ENCODE measurements at regions not wholly inside any gene's neighbourhood (a gene's known extent, or its start where the extent isn't known, plus 50 kb on each side); places are given as distances from the start of the nearest gene placed in this dataset.
A peak's percentile ranks its signal among the peaks of the same experiment; 100 is the strongest.

GRCh38 chr6:14365393-14365792, 247.8 kb downstream of the CD83 start:
- no peak for DNase-seq (ENCODE audit: low spot score)

DNA sequence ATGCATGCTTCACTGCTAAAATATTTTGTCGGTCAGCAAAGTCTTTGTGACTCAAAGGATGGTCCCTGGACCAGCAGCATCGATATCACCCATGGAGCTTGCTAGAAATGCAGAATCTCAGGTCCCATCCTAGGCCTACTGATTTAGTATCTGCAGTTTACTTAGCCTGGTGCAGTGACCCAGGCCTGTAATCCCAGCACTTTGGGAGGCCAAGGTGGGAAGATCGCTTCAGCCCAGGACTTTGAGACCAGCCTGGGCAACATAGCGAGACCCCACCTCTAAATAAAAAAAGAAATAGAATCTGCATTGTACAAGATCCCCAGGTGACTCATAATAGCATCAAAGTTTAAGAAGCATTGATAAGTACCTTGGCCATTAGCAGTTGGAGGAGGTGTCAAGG, 248.7 kb downstream of the CD83 start:
- no peak for DNase-seq (ENCODE audit: low spot score)

DNA sequence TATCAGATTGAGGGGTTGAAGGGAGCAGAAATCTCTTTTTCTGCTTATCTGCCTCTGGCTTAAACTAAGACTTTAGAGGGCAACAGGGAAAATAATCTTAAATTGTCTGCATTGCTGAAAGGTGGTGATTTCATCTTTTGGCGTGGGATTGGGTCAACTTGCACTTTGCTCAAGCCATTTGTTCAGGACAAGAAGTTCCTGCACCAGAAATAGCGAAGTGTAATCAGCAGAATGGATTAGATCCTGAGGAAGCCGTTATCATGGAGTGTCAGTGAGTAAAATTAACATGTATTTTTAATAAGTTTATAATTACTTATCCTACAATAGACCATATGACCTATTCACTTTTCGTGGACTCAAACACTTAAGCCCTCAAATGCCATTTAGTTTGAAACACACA, 249.3 kb downstream of the CD83 start:
- DNase-seq (ENCODE audit: low spot score) = no peak

- no peak for DNase-seq (ENCODE audit: low spot score)
Observed at GRCh38 chr6:14367296-14367695, 249.7 kb downstream of the CD83 start.

DNA sequence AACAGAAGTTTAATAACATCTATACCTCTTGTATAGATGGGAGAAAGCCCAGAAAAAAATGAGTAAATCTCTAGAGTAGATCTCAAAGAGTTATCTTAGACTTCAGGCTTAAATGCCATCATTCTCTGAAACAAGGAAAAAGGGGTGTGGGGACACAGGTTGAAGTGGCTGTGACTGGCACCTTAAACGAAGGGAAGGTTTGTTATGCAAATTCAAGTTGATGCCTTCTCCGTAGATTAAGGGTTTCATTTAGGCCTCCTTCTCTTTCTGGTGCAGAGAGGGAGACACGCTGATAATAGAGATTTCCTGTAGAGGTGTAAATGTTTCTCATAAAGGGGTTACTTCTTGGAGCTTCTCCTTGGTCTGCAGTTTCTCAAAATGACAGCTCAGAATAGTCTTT, 252.1 kb downstream of the CD83 start:
- DNase-seq (ENCODE audit: low spot score) = no peak

- no peak for DNase-seq (ENCODE audit: low spot score)
Observed at GRCh38 chr6:14371530-14371929, 254.0 kb downstream of the CD83 start.

GRCh38 chr6:14372734-14373489, 255.3 kb downstream of the CD83 start:
- DNase-seq (ENCODE audit: low spot score) = no peak

DNA sequence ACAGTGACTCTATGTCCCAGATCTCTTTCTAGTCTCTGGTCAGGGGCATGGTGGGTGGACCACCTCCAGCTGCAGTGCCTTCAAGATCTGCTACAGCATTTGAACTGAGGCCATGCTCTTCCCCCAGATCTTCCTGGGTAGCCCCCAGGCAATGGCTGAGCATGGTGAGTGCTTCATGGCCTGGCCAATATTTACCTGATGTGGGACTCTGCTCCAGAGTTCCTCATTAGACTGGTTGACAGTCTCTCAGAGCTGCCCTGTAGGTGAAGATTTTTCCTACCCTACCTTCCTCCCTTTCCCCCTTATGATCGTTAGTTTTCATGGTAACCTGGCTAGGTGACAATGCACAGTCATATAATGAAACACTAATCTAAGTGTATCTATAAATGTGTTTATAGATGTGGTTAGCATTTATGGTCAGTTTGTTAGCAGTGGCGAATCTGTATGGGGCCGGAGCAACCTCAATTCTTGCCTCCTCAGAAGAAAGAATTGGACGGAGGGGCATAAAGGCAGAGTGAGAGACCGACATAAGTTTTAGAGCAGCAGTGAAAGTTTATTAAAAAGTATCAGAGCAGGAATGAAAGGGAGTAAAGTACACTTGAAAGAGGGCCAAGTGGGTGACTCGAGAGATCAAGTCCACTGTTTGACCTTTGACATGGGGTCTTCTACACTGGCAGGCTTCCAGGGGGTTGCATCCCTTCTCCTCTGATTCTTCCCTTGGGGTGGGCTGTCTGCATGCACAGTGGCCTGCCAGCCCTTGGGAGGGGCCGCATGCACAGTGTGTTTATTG, 256.3 kb downstream of the CD83 start:
- no peak for DNase-seq (ENCODE audit: low spot score)

DNA sequence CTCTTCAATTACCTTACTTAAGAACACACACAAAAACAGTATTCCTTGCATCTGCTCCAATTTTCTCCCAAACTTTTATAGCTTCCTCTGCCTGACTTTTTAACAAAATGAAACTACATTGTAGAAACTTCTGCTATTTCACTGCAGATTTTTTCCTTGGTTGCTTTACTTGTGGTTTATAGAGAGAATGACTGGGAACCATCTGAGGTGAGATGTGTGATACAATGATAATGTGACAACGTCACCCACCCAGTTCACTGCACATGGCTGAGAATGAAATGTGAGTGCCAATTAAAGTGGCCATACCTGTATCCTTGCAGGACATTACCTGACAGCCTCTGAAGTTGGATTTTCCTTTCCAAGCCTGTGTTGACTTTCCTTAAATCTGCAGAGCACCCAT, 258.4 kb downstream of the CD83 start:
- no peak for DNase-seq (ENCODE audit: low spot score)

DNA sequence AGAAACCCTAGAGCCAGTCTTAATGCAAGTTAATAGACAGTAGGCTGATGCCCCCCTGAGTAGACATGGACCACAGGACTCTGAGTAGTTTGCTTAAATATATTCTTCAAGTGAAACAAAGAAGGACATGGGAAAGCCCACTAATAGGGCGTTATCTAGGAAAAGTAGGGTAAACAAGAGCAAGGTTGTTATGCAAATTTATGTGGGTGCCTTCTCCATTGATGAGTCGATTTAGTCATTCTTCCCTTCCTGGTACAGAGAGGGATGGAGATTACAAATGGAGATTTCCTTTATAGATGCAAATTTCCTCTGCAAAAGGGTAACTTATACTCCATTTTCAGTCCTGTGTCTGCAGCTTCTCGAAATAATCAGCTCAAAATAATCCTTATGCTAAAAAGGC, 262.0 kb downstream of the CD83 start:
- no peak for DNase-seq (ENCODE audit: low spot score)

DNA sequence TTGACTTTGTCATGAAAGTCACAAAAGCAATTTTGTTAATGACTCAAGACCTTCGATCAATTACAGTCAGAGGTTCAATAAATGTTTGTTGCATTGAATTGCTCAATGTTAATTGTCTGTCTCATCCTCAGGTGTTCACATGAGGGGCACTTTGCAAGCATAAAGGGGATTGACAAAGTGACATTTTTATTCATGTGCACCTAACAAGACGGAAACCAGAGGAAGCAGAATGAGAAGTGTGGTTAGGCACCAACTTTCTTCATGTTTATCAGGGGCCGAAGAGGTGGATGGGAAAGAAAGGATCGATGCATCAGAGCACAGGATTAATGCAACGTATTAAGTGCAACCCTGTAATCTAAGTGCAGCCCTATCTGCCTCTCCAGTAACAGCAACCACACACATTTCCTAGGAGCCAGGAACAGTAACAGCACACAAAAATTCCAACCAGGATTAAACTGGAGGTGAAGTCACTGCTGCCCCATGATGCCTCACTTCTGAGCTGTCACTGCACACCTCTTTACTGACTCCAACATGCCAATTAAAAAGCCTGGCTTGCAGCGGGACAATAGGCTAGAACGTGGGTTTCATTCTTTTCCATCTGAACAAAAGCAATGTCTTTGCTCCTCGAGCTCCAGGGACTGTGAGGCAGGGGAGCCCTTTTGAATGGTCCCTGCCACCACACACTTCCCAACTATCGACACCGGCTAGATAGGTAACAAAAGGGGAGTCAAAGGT, 262.7 kb downstream of the CD83 start:
- no peak for DNase-seq (ENCODE audit: low spot score)

DNA sequence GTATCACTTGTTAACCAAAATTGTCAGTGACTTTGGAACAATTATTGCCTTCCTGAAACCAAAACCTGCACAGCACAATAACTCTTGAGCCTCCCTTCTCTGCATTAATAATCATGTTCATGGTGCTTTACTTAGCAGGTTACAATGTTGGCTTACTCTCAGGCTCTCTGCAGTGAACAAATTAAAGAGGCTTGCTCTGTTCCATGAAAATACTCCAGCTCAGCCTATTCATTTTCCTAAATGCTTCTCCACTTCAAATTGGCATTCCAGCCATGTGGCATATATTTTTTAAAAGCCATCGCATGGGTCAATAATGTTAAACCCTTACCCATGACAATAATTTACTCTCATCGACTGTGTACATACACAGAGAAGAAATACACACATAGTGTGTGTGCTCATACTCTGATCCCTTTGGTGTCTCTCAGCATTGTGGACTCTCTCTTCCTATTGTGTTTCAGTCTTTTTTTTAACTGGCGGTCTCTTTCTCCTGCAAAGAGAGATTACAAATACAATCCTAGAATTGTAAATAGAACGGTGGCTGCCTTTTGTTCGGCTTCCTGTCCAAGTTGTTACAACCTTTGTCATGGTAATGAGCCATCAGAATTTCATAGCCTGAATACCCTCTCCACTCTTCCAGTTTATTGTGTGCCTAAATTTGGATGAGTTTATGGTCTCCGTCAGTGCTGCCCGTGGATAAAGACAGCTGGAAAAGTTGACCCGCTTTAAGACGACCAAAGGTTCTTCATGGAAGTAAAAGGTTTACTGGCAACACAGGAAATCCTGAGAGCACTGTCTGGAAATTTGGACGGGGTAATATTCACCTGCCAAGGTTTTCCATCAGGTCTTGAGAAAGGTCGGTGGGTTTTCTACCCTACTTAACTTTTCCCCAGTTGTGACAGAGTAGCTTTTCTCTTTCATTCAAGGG, 263.6 kb downstream of the CD83 start:
- DNase-seq (ENCODE audit: low spot score) = no peak

DNA sequence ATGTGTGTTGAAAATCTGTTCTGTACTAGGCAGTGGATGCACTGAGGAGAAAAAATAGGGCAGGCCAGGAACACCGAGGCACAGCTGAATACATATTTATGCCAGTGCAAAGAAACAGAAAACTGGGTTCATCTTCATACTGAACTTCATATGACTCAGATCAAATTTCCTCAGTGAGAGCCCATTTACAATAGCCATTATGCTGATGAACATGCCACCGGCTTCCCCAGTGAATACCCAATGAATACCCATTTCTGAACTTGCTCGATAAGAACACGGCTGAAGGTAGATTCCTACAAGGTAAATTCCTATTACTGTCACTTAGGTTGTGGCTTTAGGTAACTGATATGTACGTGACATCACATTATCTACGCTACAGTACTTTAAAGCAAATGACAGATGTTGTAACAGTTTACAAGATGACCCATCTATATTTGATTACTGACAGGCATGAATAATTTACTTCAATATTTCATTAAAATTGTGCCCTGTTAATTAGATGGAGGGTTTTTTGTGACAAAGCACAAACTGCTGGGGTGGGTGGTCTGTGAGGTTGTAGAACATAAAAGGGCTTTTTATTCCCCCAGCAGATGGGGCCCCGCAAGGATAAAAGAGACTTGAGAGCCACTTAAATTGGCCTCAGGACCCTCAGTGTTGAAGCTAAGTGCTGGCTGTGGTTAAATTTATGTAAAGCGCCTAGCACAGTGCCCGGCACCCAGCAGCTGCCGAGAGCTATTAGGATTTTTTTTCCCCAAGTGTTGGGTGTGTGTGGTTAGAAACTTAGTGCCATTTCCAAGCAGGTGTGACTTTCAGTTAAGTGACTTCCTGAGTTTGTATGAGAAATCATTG, 264.5 kb downstream of the CD83 start:
- DNase-seq (ENCODE audit: low spot score) = no peak

- no peak for DNase-seq (ENCODE audit: low spot score)
Observed at GRCh38 chr6:14382678-14383236, 265.2 kb downstream of the CD83 start.

DNA sequence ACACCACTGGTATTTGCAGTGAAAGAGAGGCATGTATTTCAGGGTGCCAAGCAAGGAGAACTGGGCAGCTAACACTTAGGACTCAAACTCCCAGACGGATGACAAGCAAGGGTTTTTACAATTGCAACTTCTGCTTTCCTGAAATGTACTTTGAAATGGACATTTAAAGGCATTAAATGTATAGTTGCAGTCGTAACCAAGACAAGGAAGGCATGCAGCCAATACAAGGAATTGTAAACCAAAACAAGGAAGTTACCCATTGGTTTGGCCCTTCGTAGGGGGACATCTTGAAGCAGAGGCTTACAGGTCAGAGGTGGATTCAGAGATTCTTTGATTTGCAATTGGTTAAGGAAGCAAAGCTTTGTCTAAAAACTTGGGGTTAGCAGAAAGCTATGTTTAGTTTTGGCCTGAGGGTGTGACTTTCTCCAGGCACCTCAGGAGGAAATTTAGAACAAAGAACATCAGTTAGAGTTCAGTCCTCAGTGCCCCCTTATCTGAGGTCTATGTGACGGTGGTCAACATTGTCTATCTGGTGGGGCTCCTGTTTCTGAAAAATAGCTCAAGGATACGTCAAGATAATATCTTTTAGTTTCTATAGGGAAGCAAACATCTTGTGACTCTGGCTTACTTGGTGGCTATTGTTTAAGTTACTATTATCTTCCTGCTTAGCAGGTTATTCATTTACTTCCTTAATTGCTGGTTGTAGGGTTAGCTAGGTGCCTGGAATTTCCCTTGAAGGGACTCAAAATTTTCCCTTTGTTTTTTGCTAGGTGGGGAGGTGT, 266.0 kb downstream of the CD83 start:
- peak; percentile 10 for DNase-seq (ENCODE audit: low spot score)

DNA sequence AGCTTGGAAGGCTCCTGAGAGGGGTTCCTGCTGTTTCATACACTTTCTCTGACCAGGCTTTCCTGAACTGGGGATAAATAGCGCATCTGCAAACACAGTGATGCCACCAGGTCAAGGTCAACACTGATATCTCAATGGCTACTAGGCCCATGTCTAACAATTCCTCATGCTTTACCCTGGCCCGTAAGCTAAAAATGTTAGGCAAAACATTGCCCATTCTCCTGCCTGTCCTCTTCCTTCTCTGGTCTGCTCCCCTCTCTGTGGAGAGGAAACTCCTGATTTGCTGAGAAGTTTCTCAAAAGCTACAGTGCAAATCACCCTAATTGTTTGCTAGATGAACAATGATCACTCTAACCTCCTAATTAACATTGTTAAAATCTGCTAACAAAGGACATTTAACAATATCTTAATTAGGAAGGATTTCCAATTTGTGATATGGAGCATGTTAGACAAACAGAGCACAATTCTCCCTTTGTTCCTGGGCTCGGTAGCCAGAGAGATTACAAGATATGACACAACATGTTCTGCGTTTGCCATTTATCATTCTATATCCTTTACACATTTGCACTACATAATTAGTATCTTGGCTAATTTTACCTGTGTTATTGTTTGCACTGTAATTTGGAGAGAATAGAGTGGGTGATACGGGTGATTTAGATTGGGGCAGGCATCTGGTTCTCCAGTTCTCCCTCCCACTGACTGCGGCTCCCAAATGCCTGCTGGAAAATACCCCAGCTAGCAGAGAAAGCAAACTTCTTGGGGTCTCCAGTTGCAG, 266.8 kb downstream of the CD83 start:
- DNase-seq (ENCODE audit: low spot score) = no peak

- DNase-seq (ENCODE audit: low spot score) = no peak
Observed at GRCh38 chr6:14386263-14386662, 268.7 kb downstream of the CD83 start.

DNA sequence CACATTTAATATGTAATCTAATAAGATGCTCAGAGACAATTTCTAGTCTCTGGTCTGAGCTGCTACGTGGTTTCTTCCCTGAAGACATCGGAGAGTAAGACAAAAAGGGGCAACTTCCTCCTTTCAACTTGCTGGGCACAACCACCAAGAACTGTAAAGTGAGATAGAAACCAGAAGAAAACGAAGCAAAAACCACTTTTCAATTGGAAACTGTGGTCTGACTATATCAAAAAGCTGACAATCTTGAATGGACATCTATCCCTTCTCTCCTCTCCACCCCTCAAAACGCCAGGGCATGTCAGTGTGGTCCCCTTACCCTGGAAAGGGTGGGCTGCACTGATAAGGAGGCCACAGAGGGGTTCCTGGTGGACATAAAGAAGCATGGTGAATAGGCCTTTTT, 269.1 kb downstream of the CD83 start:
- no peak for DNase-seq (ENCODE audit: low spot score)

DNA sequence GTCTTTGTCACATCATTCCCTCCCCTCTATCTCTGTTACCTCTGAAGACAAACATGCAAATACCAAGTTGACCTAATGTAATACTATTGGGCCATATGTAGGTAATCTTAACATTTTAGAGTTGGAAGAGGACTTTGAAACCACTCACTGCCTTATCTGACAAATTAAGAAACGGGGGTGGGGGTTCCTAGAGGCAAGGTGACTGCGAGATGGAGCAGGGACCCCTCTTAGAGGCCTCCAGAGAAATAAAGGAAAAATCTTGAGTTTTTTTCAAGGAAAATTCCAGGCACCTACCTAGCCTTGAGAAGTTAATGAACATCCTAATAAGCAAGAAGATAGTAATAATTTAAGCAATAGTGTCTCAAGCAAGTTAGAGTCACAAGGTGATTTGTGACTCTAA, 270.8 kb downstream of the CD83 start:
- no peak for DNase-seq (ENCODE audit: low spot score)
